Activated CD4-positive, alpha-beta T cell treated with anti-CD3 and anti-CD28 coated beads for 4 hours (primary cell): ENCODE measurements at regions not wholly inside any gene's neighbourhood (a gene's known extent, or its start where the extent isn't known, plus 50 kb on each side); places are given as distances from the start of the nearest gene placed in this dataset.

ENCODE experiments used
- DNase-seq, 2 donors: peaks; one replicate each; pipeline ENCODE4 v3.0.0-alpha.2; 2020

DNA sequence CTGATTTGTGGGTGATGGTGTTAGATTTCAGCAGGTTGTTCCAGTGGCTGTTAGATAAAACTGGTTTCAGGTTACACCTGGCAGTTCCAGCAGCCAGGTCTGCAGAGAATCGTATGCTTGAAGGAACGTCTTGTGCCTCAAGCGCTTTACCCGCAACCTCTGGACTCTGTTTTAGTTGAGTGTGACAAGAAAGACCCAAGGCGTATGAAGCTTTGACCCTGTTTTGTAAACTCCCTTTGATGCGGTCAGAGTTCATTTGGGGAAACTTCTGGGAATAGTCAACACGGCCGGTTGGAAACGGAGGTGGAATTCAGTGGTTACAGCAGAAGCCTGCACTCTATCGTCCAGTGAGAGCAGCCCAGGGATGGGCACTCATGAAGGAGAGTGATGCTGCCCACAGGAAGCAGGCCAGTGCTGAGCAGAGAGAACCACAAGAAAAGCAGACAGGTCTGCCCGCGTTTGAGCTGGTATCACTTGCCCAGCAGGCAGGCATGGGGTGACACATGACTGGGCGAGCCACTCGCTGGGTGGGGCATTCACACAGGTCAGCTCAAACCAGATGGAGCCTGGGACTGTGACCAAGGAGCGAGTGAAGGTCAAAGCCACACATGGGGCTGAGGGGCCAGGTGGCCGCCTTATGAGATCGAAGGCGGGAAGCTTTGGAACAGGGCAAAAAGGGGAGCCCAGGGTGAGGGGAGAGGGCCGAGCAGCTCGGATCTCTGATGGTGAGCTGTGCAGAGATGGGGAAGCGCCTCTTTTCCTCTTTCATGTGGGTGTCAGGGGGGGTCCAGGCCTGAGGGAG is 99.6 kb upstream of the MBOAT2 start:
- no peak for DNase-seq

DNA sequence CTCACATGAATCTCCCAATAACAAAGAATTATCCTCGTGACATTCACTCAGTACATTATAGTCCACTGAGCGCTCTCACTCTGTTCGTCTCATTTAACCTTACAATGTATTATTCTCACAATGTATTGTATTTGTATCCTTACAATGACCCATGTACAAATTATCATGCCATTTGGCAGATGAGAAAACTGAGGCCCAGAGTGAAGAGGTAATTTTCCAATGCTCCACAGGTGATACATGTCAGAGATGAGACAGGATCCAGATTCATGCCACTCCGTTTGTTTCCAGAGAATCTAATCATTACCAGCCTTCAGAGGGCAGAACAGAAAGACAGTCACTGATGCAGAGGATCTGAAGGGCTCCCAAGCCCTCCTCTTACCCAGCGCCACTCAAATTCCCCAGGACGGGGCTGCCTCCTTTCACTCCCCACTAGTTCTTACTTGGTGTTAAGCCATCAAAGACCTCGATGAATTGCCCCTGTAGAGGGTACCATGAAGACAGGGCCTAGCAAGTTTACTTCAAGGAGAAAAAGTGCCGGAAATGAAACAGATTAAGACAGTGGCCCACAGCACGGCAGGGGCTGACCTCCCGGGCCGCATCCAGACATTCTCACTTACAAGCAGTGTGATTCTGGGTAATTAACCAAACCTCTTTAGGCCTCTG is 98.4 kb upstream of the MBOAT2 start:
- no peak for DNase-seq

DNA sequence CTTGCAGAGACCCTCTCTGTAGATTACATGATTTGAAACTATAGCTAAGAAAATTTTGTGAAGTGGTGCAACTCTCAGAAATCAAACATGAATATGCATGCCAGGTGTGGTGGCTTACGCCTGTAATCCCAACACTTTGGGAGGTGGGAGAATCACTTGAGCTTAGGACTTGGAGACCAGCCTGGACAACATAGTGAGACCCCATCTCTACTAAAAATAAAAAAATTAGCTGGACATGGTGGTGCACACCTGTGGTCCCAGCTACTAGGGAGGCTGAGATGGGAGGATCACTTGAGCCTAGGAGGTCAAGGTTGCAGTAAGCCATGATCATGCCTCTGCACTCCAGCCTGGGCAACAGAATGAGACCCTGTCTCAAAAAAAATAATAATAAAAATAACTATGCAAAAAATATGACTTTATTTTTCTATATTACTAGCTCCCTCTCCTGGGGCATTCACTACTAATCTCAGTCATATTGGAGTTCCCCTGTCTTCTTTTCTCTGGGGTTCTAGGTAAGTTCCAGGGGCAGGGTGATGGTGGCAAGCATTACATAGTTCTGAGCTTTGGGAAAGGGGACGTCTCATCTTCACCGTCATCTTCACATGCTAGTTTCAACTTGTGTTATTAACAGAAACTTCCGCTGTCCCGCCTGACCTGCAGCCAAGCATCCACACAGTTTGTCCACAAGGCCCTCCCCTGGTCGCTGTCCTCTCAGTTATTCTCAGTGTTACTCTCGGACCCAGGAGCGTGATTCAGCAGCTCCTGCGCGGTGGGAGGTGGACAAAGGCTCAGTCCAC is 96.8 kb upstream of the MBOAT2 start:
- no peak for DNase-seq

DNA sequence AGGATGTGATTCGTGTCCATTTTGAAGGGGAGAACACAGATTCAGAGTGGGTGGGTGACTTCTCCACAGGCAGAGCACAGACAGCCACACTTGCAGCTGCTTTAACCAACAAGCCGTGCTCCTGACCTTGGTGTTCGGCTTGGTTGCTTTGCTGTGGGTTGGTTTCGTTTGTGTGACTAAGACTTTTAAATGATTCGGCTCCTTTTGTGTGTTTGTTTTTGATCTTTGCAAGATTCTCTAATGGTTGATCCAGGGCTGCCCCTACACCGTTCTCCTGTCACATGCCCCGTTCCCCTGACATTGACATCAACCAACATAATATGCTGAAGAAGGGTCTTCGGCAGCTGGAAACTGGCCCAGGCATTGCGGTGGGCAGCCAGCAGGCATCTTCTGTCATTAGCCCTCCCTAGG is 95.9 kb upstream of the MBOAT2 start:
- no peak for DNase-seq

DNA sequence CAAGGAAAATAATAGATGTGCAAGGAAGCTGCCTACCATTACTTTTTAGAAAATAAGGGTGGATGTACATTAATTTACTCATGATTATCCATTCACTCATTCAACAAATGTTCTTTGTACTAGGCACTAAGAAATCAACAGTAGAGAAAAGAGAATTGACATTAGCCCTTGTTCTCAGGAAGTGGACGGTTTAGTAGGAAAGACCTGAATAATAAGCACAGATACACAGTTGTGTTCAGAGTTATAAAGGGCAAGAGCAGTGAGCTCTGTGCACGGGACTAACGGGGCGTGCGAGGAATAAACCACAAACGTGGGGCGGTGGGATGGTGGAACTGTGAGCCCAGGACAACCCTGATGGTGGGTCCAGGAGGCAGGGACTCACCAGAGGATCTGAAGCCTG is 94.4 kb upstream of the MBOAT2 start:
- no peak for DNase-seq

DNA sequence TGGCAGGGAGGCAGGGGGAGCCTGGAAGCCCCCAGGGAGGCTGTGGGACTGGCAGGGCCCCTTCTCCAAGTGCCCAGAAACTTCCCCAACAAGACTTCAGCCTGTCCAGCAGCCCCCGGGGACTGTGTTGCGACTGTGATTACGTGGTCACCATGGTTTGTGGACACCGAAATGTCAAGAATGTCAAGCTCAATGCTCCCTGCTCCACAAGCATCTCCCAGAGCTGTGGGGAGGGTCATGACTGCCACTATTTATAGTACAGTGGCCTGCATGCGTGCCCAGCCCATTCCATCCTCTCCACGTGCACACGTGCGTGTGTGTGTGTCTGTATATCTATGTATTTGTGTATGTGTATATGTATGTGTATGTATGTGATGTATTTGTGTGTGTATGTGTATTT is 93.8 kb upstream of the MBOAT2 start:
- DNase-seq = no peak

DNA sequence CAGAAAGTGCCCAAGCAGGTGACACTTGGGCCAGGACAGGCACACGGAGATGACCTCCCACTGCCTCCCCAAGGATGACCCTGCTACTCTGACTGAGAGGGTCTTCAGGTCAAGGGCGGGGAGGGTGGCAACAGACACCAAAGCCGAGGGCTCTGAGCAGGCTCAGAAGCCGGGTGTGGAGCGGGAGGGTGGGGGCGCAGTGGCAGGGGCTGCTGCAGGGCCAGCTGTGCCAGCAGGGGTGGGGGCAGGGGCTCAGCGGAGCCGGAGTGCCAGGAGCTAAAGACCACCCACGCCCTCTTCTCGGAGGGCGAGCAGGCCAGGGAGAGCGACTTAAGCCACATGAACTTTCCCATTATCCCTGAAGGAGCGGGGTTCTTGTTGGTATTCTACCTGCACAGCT is 93.3 kb upstream of the MBOAT2 start:
- DNase-seq = no peak

DNA sequence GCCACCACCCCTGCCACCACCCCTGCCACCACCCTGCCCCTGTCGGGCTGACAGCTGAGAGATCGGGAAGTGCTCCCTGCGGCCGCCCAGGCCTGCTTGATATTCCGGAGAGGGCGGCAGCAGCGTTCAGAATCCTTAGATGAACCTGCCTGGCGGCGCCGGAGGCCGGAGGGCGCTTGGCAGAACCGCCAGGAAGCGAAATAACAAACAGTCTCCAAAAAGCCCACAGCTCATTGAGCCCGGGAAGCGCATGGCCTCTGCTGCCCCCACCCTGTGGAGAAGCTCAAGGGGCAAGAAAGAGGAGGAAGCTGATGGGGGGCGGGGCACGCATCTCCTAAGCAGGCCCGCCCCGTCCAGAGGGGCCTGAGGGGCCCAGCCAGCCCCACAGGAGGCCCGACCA is 92.2 kb upstream of the MBOAT2 start:
- DNase-seq = no peak

DNA sequence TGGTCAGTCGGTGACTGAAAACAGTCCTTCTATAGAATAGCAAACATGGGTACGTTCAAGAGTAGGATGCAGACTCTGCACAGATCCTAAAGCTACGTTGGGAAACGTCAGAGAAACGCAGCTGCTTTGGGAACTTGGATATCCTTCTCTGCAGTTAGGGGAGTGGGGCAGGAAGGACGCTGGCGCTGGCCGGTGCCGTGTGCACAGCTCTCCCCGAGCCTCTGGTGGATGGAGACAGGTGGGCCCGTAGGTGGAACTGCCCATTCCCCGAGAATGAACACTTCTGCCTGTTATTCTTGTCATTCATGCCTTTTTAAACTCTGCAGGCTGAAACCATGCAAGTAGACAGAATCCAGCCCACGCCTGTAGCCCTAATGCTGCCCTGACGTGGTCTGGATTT is 91.7 kb upstream of the MBOAT2 start:
- no peak for DNase-seq

DNA sequence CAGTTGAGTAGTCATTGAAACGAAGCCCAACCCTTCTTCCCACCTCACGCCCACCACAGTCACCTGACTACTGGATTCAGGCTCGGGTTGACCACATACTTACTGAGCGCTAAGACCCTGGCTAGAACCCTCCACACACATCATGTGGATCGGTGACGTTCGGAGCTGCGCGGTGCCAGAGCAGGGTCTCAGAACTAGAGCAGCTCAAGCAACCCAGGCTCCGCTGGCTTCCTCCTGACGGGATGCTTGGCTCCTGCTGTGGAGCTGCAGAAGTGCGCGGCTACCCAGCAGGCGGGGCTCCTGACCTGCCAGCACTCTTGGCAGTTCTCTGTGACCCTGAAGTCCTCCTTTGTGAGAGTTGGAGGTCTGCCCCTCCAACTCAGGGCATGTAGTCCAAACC is 90.6 kb upstream of the MBOAT2 start:
- DNase-seq = no peak

DNA sequence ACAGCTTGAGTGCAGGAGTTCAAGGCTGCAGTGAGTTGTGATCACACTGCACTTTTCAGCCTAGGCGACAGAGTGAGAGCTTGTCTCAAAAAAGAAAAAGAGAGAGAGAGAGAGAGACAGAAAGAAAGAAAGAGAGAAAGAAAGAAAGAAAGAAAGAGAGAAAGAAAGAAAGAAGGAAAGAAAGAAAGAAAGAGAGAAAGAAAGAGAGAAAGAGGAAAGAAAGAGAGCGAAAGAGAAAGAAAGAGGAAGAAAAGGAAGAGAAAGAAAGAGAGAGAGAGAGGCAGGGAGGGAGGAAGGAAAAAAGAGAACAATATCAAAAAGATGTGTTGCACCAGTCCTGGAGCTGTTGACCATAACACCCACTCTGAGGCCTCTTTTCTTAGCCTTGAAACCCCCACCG is 89.8 kb upstream of the MBOAT2 start:
- no peak for DNase-seq

DNA sequence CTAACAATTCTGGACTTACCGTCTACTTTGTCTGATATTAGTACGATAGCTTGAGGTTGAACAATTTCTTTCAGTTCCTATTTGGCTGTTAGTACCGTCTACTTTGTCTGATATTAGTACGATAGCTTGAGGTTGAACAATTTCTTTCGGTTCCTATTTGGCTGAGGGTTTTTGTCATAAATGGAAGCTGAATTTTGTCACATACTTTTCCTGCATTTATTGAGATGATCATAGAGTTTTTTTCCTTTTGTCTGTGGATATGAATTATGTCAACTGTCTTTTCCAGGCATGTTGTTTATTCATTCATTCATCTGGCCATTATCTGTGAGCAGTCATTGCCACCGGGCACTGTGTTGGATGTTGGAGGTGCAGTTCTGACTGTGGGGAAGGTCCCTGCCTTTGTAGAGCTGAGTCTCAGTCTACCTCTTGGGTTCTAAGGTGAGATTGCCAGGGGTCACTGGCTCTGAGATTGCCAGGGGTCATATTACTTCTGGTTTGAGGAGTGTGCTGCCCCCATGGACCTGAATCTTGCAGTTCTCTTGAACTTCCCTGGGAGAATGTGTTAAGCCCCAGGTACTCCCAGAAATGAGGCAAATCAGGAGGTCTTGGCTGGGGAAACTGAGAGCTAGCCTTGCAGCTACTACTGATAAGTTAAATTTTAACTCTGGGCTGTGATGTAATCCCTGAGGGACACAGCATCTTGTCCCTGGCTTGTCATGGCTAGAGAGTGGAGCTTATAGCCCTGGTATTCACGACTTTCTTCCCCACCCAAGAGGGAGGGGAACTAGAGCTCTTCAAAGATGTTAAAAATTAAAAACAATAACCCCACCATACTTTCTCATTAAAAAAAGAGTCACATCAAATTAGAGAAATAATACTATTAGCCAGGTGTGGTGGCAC is 89.1 kb upstream of the MBOAT2 start:
- no peak for DNase-seq

DNA sequence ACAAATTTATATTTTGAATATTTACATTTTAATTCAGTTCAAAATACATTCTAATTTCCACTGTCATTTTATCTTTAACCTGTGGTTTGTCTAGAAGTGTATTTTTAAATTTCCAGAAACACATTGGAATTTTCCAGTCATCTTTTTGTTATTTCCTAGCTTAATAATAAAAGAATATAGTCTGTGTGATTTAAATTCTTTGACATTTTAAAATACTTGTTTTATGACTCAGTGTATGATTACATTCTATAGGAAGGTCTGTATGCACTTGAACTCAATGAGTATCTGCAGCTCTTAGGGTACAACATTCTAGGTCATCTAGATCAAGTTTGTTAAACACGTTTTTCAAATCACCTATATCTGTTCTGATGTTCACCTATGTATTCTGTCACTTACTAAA is 88.3 kb upstream of the MBOAT2 start:
- no peak for DNase-seq

DNA sequence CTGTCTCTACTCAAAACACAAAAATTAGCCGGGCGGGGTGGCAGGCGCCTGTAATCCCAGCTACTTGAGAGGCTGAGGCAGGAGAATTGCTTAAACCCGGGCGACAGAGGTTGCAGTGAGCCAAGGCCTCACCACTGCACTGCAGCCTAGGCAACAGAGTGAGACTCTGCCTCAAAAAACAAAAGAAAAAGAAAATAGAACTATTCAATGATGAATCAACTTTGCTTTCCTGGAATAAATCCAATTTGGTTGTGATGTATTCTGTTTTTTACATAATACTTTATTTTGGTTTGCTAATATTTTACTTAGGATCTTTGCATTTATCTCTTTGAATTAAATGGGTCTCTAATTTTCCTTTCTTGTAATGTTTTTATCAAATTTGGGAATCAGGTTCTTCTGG is 86.3 kb upstream of the MBOAT2 start:
- no peak for DNase-seq

DNA sequence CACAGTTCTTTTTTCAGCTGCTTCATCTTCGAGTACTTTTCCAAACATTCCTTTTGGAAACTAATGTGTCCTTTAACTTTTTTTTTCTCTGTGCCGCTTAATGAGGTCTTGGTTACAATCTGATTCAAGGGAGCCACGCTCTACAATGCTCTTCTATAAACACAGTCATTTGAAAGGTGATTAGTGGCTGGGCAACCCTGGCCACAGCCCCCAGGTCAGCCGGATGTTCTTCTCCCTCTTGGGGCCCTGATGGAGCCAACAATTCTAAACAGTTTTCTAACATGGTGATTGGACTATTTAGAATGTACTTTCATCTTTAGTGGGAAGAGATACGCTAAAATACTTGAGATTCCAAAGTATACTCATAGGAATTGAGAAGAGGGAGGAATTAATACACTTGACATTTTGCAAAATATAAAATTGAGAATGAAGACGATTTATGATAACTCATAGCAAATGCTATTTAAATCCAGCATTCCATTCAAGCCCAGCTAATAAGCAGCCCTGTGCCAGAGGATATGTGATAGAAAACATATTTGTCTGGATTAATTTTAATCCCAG is 83.7 kb upstream of the MBOAT2 start:
- no peak for DNase-seq

DNA sequence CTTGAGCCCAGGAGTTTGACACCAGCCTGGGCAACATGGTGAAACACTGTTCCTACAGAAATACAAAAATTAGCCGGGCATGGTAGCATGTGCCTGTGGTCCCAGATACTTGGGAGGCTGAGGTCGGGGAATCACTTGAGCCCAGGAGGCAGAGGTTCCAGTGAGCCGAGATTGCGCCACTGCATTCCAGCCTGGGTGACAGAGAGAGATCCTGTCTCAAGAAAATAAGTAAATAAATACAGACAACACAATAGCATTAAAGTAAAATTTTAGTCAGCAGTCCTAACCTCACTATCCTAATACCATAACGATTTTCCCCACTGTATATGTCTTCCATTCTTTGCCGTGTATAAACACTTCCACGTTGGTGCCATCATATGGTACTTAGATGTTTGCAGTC is 83.0 kb upstream of the MBOAT2 start:
- no peak for DNase-seq

DNA sequence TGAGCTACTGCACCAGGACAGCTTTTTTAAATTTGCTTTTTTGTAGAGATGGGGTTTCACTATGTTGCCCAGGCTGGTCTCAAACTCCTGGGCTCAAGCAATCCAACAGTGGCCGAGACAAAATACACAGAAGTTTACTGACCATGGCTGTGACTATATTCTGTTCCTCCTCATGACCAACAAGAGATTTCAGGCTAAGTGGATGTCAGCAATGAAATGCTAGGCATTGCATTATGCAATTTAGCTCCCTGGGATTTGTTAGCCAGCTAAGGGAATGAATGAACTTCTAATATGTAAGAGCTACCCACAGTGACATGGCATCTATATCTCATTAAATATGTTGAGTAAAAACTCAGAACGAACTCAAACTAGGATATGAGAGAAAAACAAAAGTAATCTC is 81.9 kb upstream of the MBOAT2 start:
- no peak for DNase-seq

DNA sequence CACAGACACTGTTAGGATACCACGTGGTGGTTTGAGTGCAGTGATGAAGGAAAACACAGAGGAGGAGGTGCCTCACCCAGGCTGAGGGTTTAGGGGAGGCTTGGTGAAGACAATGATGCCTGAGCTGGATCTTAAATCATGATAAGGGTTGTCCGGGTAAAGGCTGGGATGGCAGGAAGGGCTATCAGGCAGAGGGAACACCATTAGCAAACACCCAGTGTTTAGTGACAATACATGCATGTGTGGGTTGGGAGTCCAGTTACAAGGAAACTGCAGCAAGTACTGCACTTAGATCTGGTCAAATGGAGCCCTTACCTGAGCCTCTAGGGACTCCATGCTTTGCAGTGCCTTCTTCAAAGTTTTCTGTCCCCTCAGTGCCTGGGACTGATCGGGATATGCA is 79.8 kb upstream of the MBOAT2 start:
- no peak for DNase-seq

DNA sequence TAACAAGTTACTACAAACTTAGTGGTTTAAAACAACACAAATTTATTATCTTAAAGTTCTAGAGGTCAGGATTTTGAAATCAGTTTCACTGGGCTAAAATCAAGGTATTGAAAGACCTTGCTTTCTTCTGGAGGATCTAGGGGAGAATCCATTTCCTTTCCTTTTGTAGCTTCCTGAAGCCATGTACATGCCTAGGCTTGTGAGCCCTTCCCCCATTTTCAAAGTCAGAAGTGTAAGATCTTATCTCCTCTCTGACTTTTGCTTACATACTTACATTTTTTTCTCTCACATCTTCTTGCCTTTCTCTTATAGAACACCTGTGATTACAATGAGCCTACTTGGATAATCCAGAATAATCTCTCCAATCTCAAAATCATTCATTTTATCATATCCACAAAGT is 78.7 kb upstream of the MBOAT2 start:
- no peak for DNase-seq

DNA sequence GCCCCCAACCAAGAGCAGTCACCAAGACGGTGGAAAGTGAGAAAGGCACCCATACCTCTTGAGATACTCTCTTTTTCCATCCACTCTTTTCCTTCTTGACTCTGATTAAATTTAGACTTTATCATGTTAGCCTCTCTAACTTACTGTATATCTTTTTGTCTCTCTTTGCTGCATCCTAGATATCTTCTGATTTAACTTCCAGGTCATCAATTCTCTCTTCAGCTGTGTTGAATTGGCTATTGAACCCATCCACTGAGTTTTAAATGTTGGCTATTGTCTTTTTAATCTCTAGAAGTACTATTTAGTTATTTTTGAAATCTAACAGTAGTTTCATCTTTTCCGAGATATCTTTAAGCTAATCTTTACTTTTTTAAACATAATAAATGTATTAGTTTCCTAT is 78.3 kb upstream of the MBOAT2 start:
- no peak for DNase-seq

DNA sequence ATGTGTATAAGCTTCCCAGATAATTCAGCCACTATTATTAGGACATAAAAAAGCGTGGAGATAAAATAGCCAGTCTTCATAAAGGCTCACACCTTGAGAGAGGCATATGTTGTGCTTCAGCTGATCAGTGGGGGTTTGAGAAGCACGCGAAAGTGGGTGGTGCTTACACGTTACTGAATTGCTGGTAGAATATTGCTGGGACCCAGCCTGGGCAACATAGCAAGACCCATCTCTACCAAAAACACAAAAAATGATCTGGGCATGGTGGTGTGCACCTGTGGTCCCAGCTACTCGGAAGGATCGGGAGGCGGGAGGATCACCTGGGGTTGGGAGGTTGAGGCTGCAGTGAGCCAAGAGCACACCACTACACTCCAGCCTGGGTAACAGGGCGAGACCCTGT is 74.9 kb upstream of the MBOAT2 start:
- DNase-seq = no peak

DNA sequence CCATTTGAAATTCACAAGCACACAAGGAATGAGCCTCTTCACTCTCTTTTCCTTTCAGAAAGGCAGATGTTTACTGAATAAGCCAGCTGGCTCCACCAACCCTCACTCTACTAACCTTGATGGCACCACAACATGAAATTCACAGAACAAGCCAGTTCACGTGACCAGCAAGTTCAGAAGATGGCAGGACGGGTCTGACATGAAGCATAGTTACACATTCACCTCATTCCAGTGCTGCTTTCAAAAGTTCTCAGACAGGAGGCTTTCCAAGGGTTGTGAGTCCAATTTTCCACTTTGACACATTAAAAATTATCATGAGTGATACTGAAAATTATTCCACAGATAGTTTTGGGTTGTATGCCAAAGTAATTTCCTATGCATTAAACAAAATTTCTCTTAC is 74.2 kb upstream of the MBOAT2 start:
- no peak for DNase-seq

DNA sequence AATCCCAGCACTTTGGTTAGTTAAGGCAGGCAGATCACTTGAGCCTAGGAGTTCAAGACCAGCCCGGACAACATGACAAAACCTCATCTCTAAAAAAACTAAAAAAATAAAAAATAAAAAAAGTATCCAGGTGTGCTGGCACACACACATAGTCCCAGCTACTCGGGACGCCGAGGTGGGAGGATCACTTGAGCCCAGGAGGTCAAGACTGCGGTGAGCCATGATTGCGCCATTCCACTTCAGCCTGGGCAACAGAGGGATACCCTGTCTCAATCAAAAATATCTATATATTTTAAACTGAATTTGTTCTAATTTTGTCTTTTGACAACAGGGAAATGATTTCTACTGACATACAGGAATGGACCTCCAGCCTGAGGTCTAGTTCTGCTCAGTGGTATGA is 73.3 kb upstream of the MBOAT2 start:
- DNase-seq = no peak
